GM13977 (cell line): ENCODE measurements at regions not wholly inside any gene's neighbourhood (a gene's known extent, or its start where the extent isn't known, plus 50 kb on each side); places are given as distances from the start of the nearest gene placed in this dataset.

ENCODE experiments used
- DNase-seq: peaks from one replicate; pipeline ENCODE4 v3.0.0; 2012; ENCODE audit warnings: low spot score
- in situ Hi-C: fragments of 300-500 bp; cut with MboI; formaldehyde crosslinking; loops from one replicate; pipeline ENCODE4 v1.12.0; 2022; ENCODE audit warnings: low sequenced_read_pairs, low pct_unique_long_range_greater_than_20kb, mixed read lengths, inconsistent platforms; ENCODE audit not compliant: unreplicated experiment
- TF ChIP-seq, protein P1 (sequence below): IDR thresholded peaks from 2 replicates; pipeline ENCODE4 v1.5.1; 2012; ENCODE audit warnings: mild to moderate bottlenecking, control low read depth; ENCODE audit not compliant: insufficient read depth; ENCODE audit errors: extremely low read depth, missing control alignments

DNA sequence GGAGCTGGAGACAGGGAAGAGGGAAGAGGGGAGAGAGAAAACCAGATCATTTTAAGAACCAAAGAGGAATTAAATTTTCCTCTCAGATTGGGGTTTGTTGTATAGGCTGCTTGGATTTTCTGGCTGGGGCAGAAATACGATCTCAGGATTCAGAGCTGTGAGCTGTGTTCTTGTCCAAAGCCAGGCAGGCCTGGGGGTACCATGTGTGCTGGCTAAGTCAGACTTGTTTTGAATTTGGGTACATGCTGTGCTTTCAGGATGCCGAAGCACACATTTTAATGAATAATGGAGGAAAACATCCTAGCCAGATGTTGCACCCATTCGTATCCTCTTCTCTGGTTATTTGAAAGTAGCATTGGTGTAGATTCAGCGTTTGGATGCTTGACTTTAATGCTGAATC, 170.3 kb upstream of the PODXL start:
- no peak for DNase-seq
- in situ Hi-C loops: no loop called here
- TF ChIP-seq, protein P1, sequence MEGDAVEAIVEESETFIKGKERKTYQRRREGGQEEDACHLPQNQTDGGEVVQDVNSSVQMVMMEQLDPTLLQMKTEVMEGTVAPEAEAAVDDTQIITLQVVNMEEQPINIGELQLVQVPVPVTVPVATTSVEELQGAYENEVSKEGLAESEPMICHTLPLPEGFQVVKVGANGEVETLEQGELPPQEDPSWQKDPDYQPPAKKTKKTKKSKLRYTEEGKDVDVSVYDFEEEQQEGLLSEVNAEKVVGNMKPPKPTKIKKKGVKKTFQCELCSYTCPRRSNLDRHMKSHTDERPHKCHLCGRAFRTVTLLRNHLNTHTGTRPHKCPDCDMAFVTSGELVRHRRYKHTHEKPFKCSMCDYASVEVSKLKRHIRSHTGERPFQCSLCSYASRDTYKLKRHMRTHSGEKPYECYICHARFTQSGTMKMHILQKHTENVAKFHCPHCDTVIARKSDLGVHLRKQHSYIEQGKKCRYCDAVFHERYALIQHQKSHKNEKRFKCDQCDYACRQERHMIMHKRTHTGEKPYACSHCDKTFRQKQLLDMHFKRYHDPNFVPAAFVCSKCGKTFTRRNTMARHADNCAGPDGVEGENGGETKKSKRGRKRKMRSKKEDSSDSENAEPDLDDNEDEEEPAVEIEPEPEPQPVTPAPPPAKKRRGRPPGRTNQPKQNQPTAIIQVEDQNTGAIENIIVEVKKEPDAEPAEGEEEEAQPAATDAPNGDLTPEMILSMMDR: no peak

DNA sequence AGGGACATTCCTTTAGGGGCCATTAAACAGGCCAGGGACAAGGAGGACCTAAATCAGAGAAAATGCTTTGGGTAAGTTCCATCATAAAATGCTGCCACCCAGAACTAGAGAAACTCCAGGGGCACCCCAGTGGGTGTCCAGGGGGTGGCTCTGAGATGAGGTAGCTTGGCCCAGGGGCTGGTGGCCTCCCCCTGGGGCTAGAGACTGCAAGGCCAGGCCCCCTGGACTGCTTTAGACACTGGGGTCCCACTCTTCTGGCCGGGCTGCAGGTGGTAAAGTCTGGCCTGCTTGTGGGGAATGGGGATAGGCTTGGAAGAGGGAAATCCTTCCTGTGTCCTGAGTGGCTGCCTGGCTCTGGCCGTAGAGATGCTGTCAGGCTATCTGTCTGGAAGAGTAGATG, 169.6 kb upstream of the PODXL start:
- DNase-seq: no peak
- in situ Hi-C loops: no loop called here
- TF ChIP-seq, protein P1: no peak

DNA sequence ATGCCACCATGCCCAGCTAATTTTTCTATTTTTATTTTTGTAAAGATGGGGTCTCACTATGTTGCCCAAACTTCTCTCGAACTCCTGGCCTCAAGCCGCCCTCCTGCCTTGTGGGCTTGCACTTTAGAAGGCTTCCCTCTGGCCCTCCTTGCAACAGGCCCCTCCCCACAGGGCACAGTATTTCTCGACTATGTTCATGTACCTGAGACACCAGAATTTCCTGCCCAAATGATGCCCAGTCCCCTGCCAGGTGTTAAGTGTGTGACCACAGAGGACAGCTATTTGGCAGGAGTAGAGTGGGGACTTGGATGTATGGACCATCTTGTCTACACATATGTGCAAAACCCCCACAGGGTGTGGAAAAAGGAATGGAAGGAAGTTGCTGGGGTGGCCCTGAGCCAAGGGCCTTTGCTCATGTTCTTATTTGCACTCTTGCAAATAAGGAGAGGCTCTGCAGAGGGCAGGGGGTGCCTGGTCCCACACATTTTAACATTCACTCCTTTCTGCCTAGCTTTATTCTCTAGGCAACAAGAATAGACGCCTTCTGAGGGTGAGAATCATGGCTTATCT, 168.4 kb upstream of the PODXL start:
- in situ Hi-C loops: no loop called here
- no peak for DNase-seq

DNA sequence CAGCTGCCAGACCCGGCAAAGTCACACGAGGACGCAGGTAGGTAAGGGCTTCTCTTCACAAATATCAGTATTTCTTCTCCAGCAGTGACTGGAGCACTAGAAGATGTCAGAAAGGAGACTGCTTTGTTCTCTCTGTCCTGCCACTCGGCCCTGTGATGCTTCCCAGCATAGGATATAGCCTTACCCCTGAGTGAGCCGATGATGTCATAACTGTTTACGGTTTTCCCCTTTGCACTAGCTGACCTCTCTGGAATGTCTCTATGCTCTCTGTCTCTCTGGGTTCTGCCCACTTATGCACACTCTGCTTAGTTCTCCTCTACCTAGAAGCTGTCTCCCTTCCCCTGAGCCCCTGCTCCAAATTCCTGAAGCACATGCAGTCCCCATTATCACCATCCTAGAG, 167.5 kb upstream of the PODXL start:
- TF ChIP-seq, protein P1: no peak
- in situ Hi-C loops: no loop called here
- DNase-seq: no peak

More for the DNA sequence above, 168.4 kb upstream of the PODXL start:
- TF ChIP-seq, protein P1: no peak

DNA sequence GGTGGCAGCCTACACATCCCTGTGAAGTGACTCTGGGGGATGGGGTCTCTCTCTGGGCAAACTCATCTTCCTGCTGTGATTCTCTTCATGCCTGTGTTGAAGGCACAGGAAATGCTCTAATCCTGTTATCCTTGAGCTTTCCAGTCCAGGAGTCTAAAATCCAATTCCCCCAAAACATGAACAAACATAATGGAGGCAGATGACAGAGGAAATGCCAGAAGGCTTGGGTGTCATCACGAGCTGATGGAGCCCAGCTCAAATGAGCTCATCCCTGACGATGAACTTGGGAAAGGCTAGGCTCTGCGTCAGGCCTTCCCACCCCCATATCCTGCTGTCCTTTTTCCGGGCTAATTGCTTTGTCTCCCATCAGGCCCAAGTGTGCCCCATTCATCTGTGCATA, 165.9 kb upstream of the PODXL start:
- DNase-seq: no peak
- in situ Hi-C loops: no loop called here
- TF ChIP-seq, protein P1: no peak

DNA sequence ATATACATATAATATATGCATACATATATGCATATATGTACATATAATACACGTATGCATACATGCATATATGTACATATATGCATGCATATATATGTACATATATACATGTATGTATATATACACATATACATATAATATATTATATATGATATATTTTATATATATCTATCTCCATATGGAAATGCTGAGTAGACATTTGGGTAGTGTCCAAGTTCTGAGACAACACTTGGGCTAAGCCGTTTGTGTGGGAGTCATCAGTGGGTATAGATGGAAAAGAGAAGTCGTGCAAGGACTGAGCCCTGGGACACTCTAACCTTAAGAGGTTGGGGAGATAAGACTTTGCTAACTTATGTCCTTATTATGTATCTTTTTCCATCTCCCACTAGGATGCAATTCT, 165.2 kb upstream of the PODXL start:
- DNase-seq: no peak
- TF ChIP-seq, protein P1: no peak
- in situ Hi-C loops: no loop called here

DNA sequence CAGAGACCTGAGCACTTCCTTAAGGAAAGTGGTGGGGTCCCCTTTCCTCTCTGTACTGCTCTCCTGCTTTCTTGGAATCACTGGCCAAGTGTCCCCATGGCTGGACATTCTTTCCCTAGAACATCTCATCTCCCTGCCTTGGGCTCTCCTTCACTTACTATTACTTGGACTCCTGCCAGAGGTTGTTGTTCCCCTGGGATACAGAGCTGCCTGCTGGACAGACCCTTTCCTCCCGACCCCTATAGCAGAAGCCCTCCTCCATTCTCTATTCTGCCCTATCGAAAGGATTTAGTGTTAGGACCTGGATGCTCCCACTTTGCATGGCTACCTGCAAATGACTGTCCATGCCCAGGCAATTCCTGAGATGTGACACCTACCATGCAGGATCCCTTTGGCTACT, 164.3 kb upstream of the PODXL start:
- no peak for DNase-seq
- in situ Hi-C loops: no loop called here
- TF ChIP-seq, protein P1: no peak
